Calu3 (cell line): ENCODE measurements at regions not wholly inside any gene's neighbourhood (a gene's known extent, or its start where the extent isn't known, plus 50 kb on each side); places are given as distances from the start of the nearest gene placed in this dataset.

Source experiments
- BruUV-seq: library from RNA; stranded (reverse); fragments of 400-500 nt; replicated peaks from 2 replicates; lab custom pipeline; 2021; lab: Mats Ljungman, UMichigan
- CTCF ChIA-PET: fragments of 300-600 bp; sonication (Branson Sonifier 250); formaldehyde crosslinking; loops from one replicate; lab custom pipeline; 2022; ENCODE audit warnings: antibody characterized with exemption; lab: Charles Lee
- DNase-seq: peaks from one replicate; pipeline ENCODE4 v3.0.0; 2022
- H3K27ac Mint-ChIP-seq: one replicate; pipeline ENCODE4 v1.8.0; 2022; ENCODE audit warnings: mixed read lengths; ENCODE audit not compliant: unreplicated experiment
- H3K27me3 Mint-ChIP-seq: one replicate; pipeline ENCODE4 v1.8.0; 2022; ENCODE audit warnings: mixed read lengths; ENCODE audit not compliant: unreplicated experiment
- H3K36me3 Mint-ChIP-seq: one replicate; pipeline ENCODE4 v1.8.0; 2022; ENCODE audit warnings: mild to moderate bottlenecking, moderate library complexity, mixed read lengths; ENCODE audit not compliant: insufficient read depth, unreplicated experiment
- H3K4me1 Mint-ChIP-seq: one replicate; pipeline ENCODE4 v1.8.0; 2022; ENCODE audit warnings: mild to moderate bottlenecking, low read depth, mixed read lengths; ENCODE audit not compliant: unreplicated experiment
- H3K4me3 Mint-ChIP-seq: one replicate; pipeline ENCODE4 v1.8.0; 2022; ENCODE audit warnings: mild to moderate bottlenecking, low read depth, moderate library complexity, mixed read lengths; ENCODE audit not compliant: unreplicated experiment
- H3K9me3 Mint-ChIP-seq: one replicate; pipeline ENCODE4 v1.8.0; 2022; ENCODE audit warnings: low read depth, mixed read lengths; ENCODE audit not compliant: unreplicated experiment
- CTCF ChIP-seq: fragments of 200-600 bp; IDR thresholded peaks from one replicate; pipeline ENCODE4 v1.8.0; 2022; ENCODE audit warnings: antibody characterized with exemption; ENCODE audit not compliant: unreplicated experiment
- intact Hi-C: fragments of 100-400 bp; cut with micrococcal nuclease; formaldehyde crosslinking; loops from one replicate; pipeline ENCODE4 v1.10.0; 2022; ENCODE audit not compliant: unreplicated experiment

DNA sequence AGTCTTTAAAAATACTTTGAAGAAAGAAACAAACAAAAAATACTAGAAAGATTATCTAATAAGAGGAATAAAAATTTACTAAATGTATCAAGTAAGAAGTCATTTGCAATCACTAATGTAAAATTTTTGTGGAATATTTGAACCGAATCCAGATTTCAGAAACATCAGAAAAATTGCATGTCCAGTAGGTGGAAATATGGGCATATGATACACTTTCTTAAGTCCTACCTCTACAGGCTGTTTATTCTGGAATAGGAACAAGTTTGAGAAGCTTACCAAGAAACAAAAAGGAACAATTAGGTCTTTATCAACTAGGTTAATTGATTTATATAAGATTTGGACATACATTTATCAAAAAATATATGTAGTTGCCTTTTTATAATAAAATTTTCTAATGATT is 292.9 kb upstream of the ROBO1 start:
- BruUV-seq = no TSS peak
- intact Hi-C loops = loop anchor here (10.0 kb wide), 2 partner anchors 536 to 624 kb away; no protein-coding TSS in a partner anchor
- Mint-ChIP-seq H3K27me3 (no peaks in the 10 kb centered on the region), H3K4me3 (no peak overlapping the region), H3K36me3 (no peaks in the 10 kb centered on the region), H3K27ac (no peak overlapping the region), H3K4me1 (peaks cover 9% of the 10 kb centered on the region), H3K9me3 (peaks cover 5% of the 10 kb centered on the region)
- CTCF ChIA-PET = no interaction called here
- no peak for DNase-seq
- TF ChIP-seq CTCF = no peak

- TF ChIP-seq CTCF = no peak
- H3K27ac Mint-ChIP-seq = no peak overlapping the region
- H3K27me3 Mint-ChIP-seq = no peaks in the 10 kb centered on the region
- H3K9me3 Mint-ChIP-seq = peaks cover 2% of the 10 kb centered on the region
- CTCF ChIA-PET = no interaction called here
- intact Hi-C loops = no loop called here
- DNase-seq = no peak
- no TSS peak for BruUV-seq
- H3K4me1 Mint-ChIP-seq = peaks cover 9% of the 10 kb centered on the region
- H3K4me3 Mint-ChIP-seq = no peak overlapping the region
- H3K36me3 Mint-ChIP-seq = no peaks in the 10 kb centered on the region
Observed at GRCh38 chr3:80055306-80055705, 287.5 kb upstream of the ROBO1 start.

DNA sequence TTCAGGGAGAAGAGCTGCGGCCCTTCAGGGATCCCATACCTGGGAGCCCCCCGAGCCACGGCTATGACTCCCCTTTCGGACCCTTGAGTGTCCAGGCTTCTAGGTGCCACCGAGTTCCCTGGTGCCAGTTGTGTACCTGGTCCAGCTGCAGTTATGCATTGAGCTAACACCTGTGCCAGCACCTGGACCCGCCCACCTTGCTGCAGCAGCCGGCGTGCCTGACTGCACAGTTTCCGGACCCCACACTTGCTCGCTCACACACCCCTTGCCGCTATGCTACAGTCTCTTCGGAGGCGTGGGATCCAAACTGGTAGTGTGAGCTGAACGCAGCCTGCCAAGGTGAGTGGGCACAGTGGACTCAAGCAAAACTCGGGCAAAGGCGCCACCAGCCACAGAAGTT is 284.5 kb upstream of the ROBO1 start:
- no peak for TF ChIP-seq CTCF
- Mint-ChIP-seq H3K4me3 (no peak overlapping the region), H3K9me3 (peaks cover 2% of the 10 kb centered on the region), H3K4me1 (no peaks in the 10 kb centered on the region), H3K27me3 (no peaks in the 10 kb centered on the region), H3K27ac (no peak overlapping the region), H3K36me3 (no peaks in the 10 kb centered on the region)
- BruUV-seq = no TSS peak
- DNase-seq = no peak
- intact Hi-C loops = no loop called here
- CTCF ChIA-PET = no interaction called here

DNA sequence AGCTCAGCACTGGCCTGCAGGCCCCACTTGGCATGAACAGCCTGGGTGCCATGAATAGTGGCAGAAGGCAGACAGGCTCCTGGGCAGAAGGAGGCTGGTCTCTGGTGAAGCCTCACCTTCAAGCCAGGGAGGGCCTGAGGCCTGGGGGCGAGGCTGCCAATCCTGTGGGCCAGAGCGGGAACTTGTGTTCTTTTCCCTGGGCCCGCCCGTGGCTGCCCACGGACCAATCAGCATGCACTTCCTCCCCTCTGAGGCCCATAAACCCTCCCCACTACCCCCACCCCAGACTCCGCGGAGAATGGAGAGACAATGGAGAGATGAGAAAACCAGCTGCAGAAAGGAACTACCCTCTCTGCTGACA is 283.8 kb upstream of the ROBO1 start:
- no TSS peak for BruUV-seq
- H3K4me1 Mint-ChIP-seq = no peaks in the 10 kb centered on the region
- intact Hi-C loops = no loop called here
- CTCF ChIA-PET = no interaction called here
- peaks cover 2% of the 10 kb centered on the region for H3K9me3 Mint-ChIP-seq
- H3K36me3 Mint-ChIP-seq = no peaks in the 10 kb centered on the region
- H3K4me3 Mint-ChIP-seq = no peak overlapping the region
- no peak overlapping the region for H3K27ac Mint-ChIP-seq
- no peaks in the 10 kb centered on the region for H3K27me3 Mint-ChIP-seq
- DNase-seq = no peak
- TF ChIP-seq CTCF = no peak
